ENCODE measurements at regions not wholly inside any gene's neighbourhood (a gene's known extent, or its start where the extent isn't known, plus 50 kb on each side); places are given as distances from the start of the nearest gene placed in this dataset.
"Not testable (repeated sequence)": the region's sequence is repeated elsewhere in the genome, so short reads cannot be mapped to it uniquely, and the experiment has no call there.

GRCh38 chr7:359766-360361 lies 69.9 kb downstream of the FOXL3 start:
- 6% methylated on average over 25 of the region's 25 CpGs for WGBS (ENCODE audit: insufficient coverage)
- peaks cover 3 to 4% of the 10 kb centered on the region in 2 donors for H3K9me3 Mint-ChIP-seq
- peaks cover 22 to 28% of the 10 kb centered on the region in 2 donors for H3K4me1 Mint-ChIP-seq
- Histone ChIP-seq H3K4me3 (ENCODE audit: low read length) (no peak overlapping the region), H3K4me1 (ENCODE audit: control insufficient read depth, insufficient read depth, low read length) (peaks cover 43% of the 10 kb centered on the region), H3K9me3 (ENCODE audit: control insufficient read depth, insufficient read depth, low read length) (peaks cover 13% of the 10 kb centered on the region), H3K27ac (ENCODE audit: low read length) (no peak overlapping the region), H3K27me3 (ENCODE audit: control insufficient read depth, insufficient read depth, low read length) (peaks cover 8% of the 10 kb centered on the region), H3K36me3 (ENCODE audit: control insufficient read depth, insufficient read depth, low read length) (no peaks in the 10 kb centered on the region)
- peak overlapping the region; percentile 74 for H3K4me3 Mint-ChIP-seq
- H3K27ac Mint-ChIP-seq = no peak overlapping the region
- intact Hi-C loops (cut with micrococcal nuclease) = no loop called here
- H3K27me3 Mint-ChIP-seq (ENCODE audit: low read depth in 2 of 2) = peaks cover 11 to 20% of the 10 kb centered on the region in 2 donors
- H3K36me3 Mint-ChIP-seq = peaks cover 11% of the 10 kb centered on the region
- ATAC-seq (peak in 1 of 3 donors; percentile 32), DNase-seq (peak in 1 of 2 donors; percentile 48)
- TF ChIP-seq CTCF (IDR thresholded peaks at IDR 0.05) = no peak

GRCh38 chr7:360454-361100 lies 70.6 kb downstream of the FOXL3 start:
- H3K36me3 ChIP-seq (ENCODE audit: control insufficient read depth, insufficient read depth, low read length) = no peaks in the 10 kb centered on the region
- TF ChIP-seq CTCF (IDR thresholded peaks at IDR 0.05) = no peak
- peaks cover 3 to 4% of the 10 kb centered on the region in 2 donors for H3K9me3 Mint-ChIP-seq
- no peak overlapping the region for H3K27ac ChIP-seq (ENCODE audit: low read length)
- peaks cover 23 to 29% of the 10 kb centered on the region in 2 donors for H3K4me1 Mint-ChIP-seq
- peaks cover 13 to 20% of the 10 kb centered on the region in 2 donors for H3K27me3 Mint-ChIP-seq (ENCODE audit: low read depth in 2 of 2)
- 63% methylated on average over 38 of the region's 39 CpGs for WGBS (ENCODE audit: insufficient coverage)
- peaks cover 11% of the 10 kb centered on the region for H3K36me3 Mint-ChIP-seq
- intact Hi-C loops (cut with micrococcal nuclease) = no loop called here
- H3K4me3 Mint-ChIP-seq = peak overlapping the region; percentile 74
- peaks cover 13% of the 10 kb centered on the region for H3K9me3 ChIP-seq (ENCODE audit: control insufficient read depth, insufficient read depth, low read length)
- peaks cover 8% of the 10 kb centered on the region for H3K27me3 ChIP-seq (ENCODE audit: control insufficient read depth, insufficient read depth, low read length)
- no peak overlapping the region for H3K27ac Mint-ChIP-seq
- ATAC-seq (peak in 2 of 3 donors; percentile 55 to 57), DNase-seq (peak in 1 of 2 donors; percentile 65)
- H3K4me3 ChIP-seq (ENCODE audit: low read length) = no peak overlapping the region
- H3K4me1 ChIP-seq (ENCODE audit: control insufficient read depth, insufficient read depth, low read length) = peaks cover 43% of the 10 kb centered on the region

- Mint-ChIP-seq H3K27me3 (ENCODE audit: low read depth in 2 of 2) (peaks cover 18 to 20% of the 10 kb centered on the region in 2 donors), H3K36me3 (peaks cover 11% of the 10 kb centered on the region), H3K4me1 (peaks cover 29 to 35% of the 10 kb centered on the region in 2 donors), H3K4me3 (peak overlapping the region; percentile 74)
- H3K36me3 ChIP-seq (ENCODE audit: control insufficient read depth, insufficient read depth, low read length); H3K27ac ChIP-seq (ENCODE audit: low read length); H3K9me3 Mint-ChIP-seq; H3K4me3 ChIP-seq (ENCODE audit: low read length); H3K27me3 ChIP-seq (ENCODE audit: control insufficient read depth, insufficient read depth, low read length); intact Hi-C loops (cut with micrococcal nuclease); H3K27ac Mint-ChIP-seq; DNase-seq; ATAC-seq: not testable (repeated sequence)
- Histone ChIP-seq H3K9me3 (ENCODE audit: control insufficient read depth, insufficient read depth, low read length) (peaks cover 13% of the 10 kb centered on the region), H3K4me1 (ENCODE audit: control insufficient read depth, insufficient read depth, low read length) (peaks cover 48% of the 10 kb centered on the region)
- 93% methylated on average over 12 of the region's 20 CpGs for WGBS (ENCODE audit: insufficient coverage)
Measured at GRCh38 chr7:361182-361581, 71.2 kb downstream of the FOXL3 start.

- H3K36me3 Mint-ChIP-seq = peaks cover 11% of the 10 kb centered on the region
- H3K27ac Mint-ChIP-seq = peak overlapping the region; percentile 79 to 96
- Histone ChIP-seq H3K9me3 (ENCODE audit: control insufficient read depth, insufficient read depth, low read length) (peaks cover 13% of the 10 kb centered on the region), H3K36me3 (ENCODE audit: control insufficient read depth, insufficient read depth, low read length) (no peaks in the 10 kb centered on the region), H3K27ac (ENCODE audit: low read length) (no peak overlapping the region), H3K4me3 (ENCODE audit: low read length) (peak overlapping the region; percentile 26), H3K4me1 (ENCODE audit: control insufficient read depth, insufficient read depth, low read length) (peaks cover 51% of the 10 kb centered on the region), H3K27me3 (ENCODE audit: control insufficient read depth, insufficient read depth, low read length) (peaks cover 8% of the 10 kb centered on the region)
- peaks cover 35 to 41% of the 10 kb centered on the region in 2 donors for H3K4me1 Mint-ChIP-seq
- TF ChIP-seq CTCF (IDR thresholded peaks at IDR 0.05) = no peak
- peak overlapping the region; percentile 89 for H3K4me3 Mint-ChIP-seq
- ATAC-seq (no peak), DNase-seq (no peak)
- intact Hi-C loops (cut with micrococcal nuclease) = no loop called here
- H3K9me3 Mint-ChIP-seq = peaks cover 3 to 4% of the 10 kb centered on the region in 2 donors
- H3K27me3 Mint-ChIP-seq (ENCODE audit: low read depth in 2 of 2) = peaks cover 22 to 25% of the 10 kb centered on the region in 2 donors
- 88% methylated on average over 15 of the region's 18 CpGs for WGBS (ENCODE audit: insufficient coverage)
Measured at GRCh38 chr7:361680-362401, 71.9 kb downstream of the FOXL3 start.

All from natural killer cell (primary cell).